Sigmoid colon (tissue), 4 donors: ENCODE measurements at regions not wholly inside any gene's neighbourhood (a gene's known extent, or its start where the extent isn't known, plus 50 kb on each side); places are given as distances from the start of the nearest gene placed in this dataset.

Experiments
- EP300 ChIP-seq, 4 donors: sonication (generic); formaldehyde crosslinking; IDR thresholded peaks; one replicate each; pipeline ENCODE4 v1.6.1; 2017; ENCODE audit warnings: antibody characterized with exemption in 4 of 4
- POLR2A ChIP-seq, 2 donors: fragments of 450-650 bp; IDR thresholded peaks; one replicate each; pipeline ENCODE4 v1.6.1; 2016; ENCODE audit warnings: antibody characterized with exemption in 2 of 2, mild to moderate bottlenecking in 2 of 2, moderate library complexity in 2 of 2

- TF ChIP-seq EP300 (IDR thresholded peaks at IDR 0.05) (no peak), POLR2A (IDR thresholded peaks at IDR 0.05) (no peak)
Measured at GRCh38 chrY:9260426-9260825, 76.8 kb upstream of the TSPY4 start.
